NOMO-1 treated with DMSO at 0.1 percent for 48 hours (cell line): ENCODE measurements at regions not wholly inside any gene's neighbourhood (a gene's known extent, or its start where the extent isn't known, plus 50 kb on each side); places are given as distances from the start of the nearest gene placed in this dataset.

ENCODE experiments used
- DNase-seq: peaks from one replicate; lab custom pipeline; 2025; ENCODE audit not compliant: unreplicated experiment; lab: John Stamatoyannopoulos, UW

DNA sequence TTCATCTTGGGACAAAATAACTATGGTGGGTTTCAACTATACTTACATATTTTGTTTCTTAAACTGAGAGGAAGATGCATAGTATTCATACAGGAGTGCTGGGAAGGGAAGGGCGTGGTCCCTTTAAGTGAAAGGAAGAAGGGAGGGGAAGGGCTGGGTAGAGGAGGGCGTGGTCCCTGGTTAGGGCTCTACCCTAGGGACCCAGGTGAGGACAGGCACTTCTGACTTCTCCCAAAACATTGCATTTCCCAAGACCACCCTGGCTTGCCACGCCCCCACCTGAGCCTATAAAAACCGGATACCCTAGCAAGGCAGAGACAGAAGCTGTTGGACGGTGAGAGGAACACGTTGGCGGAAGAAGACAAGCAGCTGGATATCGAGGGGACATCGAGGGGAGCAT lies 157.6 kb upstream of the PLXNA4 start:
- no peak for DNase-seq

DNA sequence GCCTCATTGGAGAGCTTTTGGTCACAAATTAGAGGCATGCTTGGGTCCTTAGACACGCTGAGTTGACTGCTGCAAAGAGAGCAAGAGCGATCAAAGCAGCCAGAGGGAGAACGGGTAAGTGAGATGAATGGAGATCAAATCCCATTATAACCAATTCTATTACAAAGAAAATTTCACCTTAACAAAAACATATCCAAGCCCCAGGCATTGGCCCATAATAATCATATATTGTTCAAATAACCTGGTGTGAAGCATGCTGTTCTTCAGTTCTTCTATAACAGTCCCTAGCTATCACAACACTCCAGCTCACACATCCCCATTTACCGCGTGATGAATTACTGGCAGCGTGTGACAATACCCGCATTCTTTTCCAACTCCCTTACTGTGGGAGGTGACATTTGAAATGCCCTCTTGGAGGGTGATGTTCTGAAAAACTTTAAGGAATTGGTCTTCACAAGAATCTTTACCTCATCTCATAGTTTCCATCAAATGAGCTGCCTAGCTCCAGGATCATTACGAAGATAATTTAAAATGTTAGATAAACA lies 156.1 kb upstream of the PLXNA4 start:
- no peak for DNase-seq

DNA sequence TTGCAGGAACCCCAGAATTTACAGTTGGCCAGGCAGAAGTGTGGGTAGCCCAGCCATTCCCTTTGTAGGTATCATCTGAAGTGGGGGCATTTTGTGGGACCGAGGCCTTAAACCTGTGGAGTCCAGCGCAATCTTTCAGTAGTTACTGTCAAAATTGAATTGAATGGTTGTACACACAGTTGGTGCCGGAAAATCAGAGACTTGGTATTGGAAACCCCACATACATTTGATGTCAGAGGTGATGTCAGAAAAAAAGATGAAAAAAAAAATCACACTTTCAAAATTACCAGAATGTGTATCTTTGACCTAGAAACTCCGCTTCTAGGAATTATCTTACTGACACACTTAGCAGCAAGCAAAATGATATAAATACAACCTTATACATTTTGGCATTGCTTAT lies 153.8 kb upstream of the PLXNA4 start:
- no peak for DNase-seq

DNA sequence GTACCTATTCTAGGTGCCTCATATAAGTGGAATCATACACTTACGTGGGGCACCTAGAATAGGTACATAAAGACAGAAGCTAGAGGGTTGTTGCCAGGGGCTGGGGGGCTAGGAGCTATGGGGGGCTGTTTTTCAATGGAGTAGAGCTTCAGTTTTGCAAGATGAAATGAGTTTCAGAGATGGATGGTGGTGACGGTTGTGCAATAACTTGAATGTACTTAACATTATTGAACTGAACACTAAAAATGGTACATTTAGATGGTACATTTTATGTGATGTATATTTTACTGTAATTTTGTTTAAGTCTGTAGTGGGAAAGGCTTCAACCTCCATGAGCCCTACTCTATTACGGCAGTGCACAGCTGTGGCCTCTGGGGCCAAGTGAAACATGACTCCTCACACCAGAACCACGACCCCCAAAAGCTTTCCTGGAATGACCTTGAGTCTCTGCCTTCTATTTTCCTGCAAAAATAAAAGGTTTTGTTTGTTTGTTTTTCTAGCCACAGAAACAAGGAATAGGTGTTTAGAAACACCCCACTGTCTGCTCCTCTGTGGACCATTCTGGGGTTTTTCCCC lies 147.3 kb upstream of the PLXNA4 start:
- no peak for DNase-seq

DNA sequence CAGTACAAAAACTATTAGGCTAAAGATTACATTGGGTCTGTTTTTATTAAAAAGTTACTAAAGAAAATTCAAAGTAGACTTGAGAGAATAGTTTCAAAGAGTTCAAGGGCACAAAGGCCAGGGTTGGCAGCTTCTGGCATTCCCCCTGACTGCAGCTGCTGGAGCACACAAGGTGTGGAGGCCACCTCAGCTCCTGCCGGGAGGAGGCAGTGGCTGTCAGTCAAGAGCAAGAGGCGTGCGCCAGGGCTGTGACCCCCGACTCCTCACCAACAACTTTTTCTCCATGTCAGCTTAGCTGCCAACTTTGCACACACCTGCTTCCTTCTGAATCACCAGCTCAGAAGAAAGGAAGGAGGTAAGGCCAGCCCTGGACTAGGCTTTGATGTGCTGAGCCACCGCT lies 144.6 kb upstream of the PLXNA4 start:
- DNase-seq: no peak

DNA sequence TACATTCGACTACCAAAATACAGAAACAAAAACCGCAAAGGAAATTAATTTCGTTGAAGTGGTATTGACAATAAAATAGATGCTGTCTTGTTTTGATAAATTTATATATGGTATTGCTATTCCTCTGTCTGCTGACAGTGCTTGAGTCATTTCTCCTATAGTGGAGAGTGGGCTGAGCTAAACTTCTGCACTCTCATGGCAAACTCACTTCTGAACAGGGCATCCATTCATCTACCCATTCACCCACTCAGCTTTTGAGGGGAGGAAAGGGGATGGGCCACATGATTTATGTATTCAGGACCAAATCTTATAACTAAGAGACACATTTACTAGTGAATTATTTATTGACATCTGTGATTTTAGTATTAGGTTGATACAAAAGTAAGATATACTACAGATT lies 137.6 kb upstream of the PLXNA4 start:
- no peak for DNase-seq

DNA sequence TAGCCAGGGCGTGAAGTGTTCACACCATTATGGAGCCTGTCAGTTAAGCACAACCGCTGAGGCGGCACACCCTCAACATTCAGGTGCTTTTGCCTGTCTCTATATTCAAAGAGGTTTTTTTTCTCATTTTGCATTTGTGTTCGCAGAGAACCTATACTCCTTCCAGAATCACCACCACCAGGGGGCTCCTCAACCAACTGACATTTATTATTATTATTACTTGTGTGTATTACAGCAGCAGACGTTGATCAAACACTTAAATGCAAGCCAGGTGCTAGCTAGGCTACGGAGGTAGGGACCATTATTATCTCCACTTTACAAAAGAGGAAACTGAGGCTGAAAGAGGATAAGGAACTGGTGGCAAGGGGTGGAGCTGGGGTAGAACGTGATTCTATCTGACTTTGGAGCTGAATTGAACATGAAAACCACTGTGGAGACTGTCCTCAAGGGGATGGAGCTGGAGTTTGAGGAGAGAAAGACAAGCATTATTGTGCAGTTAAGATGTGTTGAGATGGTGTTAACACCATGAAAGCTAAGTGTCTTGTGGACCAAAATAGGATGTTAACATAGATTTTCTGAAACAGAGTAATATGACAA lies 133.8 kb upstream of the PLXNA4 start:
- no peak for DNase-seq

DNA sequence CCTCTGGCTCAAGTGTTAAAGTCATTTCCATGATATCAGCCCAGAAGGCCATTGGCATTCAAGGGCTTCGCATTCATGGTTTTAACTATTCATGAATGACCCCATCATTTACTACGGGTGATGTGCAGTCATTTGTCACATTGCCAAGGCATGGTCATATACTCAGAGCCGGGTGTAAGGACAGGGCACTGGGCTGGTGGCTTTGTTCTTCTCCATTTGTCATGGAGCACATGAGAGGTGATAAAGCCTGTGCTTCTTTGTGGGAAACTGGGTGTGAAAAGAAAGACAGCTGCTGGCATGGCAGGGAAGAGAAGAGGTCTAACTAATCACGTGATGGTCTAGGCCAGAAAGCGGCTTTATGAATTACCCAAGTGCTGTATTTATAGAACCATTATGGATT lies 132.2 kb upstream of the PLXNA4 start:
- DNase-seq: no peak

DNA sequence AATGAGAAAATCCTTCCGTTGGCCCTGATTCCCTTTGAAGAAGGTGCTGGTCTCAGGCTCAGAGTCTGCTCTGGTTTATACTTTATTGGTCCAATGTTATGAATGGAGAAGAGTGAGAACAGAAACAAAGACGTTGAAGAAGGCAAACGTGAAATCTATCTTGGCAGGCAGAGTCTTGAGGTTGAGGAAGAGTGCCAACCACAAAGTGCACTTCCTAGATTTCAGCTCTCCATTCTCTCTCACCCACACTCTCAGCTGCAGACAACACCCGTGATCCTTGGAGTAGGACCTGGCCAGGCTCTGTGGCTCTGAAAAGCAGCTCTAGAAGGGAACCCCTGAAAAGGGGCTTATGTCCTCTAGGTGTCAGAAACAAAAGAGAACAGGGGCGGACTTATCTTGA lies 128.9 kb upstream of the PLXNA4 start:
- DNase-seq: no peak

DNA sequence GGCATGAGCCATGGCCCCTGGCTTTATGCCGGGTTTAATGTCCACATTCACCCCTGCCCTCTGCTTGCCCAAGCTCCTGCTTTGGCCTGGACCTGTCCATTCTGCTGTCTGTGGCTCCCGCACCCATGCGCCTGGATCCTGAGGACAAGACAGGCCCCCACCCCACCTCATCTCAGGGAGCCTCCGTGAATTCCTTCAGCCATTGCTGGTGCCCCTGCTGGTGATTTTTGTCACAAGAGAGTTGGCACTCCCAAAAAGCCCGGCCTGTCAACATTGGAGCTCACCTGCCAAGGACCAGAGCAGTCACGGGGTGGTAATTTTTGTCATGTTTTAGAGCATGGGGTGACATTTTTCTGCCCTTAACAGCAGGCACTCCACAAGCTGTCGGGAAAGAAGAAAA lies 127.5 kb upstream of the PLXNA4 start:
- DNase-seq: no peak

DNA sequence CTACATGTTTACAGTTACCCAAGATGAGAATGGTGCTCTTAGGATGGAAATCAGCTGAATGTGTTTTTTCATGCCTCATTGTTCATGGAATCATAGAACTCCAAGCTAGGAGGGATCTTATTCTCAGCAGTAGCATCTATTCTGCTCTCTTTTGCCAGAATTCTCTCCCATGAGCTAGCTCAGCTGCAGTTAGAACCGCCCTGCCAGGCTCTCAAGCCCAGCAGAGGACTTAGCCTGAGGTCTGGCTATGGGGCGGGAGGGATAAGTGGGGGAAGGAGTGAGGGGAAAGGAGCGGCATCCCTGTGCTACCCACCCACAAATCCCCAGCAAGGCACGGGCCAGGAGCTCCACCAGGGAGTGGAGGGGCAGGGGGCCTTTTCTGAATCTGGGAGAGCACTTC lies 120.7 kb upstream of the PLXNA4 start:
- no peak for DNase-seq

DNA sequence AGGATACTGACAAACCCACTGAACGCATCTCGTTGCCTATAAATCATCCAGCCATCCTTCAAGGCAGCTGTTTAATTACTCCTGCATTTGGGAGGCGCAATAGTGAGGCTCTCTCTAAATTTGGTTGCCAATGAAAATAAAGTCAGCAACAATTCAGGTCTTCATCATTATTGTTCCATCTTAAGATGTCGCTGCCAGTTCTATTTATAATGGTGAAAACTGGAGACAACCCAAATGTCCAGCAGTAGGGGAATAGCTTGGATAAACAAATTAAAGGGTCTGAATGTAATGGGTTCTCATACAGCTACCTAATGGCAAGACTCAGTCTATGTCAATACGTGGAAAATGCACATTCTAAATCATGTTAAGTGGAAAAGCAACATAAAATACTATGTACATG lies 120.1 kb upstream of the PLXNA4 start:
- no peak for DNase-seq

DNA sequence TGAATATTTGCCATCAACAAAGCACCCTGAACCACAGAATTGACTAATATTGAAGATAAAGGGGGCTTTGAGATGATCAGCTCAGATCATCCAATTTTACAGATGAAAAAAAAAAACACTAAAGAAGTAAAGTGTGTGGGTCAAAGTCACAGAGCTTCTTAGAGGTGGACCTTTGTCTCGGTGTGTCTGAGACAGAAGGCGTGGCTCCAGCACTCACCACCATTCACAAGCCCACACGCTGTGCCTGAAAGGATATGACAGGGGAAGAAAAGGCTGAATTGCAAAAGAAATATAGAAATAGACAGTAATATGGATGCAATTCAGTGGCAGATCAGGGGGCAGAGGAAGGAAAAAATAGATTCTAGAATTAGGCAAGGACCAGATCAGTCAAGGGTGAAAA lies 114.9 kb upstream of the PLXNA4 start:
- no peak for DNase-seq

DNA sequence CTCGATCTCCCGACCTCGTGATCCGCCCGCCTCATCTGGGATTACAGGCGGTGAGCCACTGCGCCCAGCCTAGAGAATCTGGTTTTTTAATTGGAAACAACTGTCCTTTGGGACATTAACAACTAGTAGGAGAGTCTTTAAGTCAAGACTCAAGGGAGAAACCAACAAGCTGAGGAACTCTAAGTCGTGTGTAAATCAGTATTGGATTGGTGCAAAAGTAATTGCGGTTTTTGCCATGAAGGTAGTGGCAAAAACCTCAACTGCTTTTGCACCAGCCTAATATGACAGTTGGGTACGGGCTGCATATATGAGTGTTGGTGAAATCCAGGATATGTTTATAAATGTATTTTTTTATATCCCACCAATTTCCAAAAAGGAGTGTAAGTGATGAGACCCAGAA lies 113.9 kb upstream of the PLXNA4 start:
- no peak for DNase-seq

DNA sequence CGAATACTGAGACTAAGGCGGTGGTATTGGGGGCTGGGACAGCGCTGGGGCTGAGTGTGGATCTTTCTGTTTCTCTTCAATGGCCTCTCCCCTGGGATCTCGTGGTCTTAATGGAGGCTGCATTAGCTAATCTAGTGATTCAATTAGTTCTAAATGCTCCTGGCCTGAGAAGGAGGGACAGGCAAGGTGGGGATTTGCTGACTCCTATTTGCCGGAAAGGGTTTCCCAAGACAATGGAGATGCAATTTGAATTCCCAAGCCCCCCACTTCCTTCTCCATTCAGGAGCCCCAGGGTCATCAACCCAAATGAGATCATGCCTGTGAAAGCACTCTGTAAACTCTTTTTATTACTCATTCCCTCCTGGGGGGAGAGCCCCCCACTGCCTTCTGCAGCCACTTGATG lies 111.7 kb upstream of the PLXNA4 start:
- DNase-seq: no peak

DNA sequence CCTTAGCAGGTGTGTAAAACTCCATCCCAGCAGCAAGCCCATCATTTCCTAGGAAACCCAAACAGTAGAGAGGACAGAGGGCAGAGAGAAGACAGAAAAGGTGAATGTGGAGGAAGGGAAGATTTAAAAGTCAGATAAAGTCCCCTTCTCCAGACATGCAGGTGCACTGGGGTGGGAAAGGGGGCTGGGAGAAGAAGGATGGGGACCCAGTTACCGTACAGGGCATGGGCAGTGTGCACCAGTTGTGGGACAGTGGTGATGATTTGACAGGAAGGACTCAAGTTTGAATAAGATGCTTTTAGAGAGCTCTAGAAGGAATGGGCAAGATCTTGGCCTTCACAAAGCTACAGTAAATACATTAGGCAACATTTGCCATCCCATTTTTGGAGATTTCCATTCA lies 110.7 kb upstream of the PLXNA4 start:
- no peak for DNase-seq

DNA sequence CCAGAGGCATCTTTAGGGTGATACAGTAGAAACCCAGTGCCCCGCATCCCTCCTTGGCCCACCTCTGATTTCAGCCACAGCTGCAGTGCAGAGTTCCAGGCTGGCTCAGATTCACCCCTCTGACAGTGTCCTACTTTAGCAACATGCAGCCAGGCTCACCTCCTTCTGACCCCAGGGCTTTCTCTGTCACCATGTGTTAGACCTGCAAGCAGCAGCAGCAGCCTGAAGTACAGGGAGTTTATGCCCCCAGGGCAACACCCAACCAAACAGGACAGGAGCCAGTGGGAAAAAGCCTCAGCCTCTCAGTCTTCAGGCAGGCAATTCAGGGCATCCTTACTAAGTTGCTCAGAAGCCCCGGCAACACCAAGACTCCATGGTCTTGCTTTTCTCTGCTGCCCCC lies 109.0 kb upstream of the PLXNA4 start:
- DNase-seq: no peak

DNA sequence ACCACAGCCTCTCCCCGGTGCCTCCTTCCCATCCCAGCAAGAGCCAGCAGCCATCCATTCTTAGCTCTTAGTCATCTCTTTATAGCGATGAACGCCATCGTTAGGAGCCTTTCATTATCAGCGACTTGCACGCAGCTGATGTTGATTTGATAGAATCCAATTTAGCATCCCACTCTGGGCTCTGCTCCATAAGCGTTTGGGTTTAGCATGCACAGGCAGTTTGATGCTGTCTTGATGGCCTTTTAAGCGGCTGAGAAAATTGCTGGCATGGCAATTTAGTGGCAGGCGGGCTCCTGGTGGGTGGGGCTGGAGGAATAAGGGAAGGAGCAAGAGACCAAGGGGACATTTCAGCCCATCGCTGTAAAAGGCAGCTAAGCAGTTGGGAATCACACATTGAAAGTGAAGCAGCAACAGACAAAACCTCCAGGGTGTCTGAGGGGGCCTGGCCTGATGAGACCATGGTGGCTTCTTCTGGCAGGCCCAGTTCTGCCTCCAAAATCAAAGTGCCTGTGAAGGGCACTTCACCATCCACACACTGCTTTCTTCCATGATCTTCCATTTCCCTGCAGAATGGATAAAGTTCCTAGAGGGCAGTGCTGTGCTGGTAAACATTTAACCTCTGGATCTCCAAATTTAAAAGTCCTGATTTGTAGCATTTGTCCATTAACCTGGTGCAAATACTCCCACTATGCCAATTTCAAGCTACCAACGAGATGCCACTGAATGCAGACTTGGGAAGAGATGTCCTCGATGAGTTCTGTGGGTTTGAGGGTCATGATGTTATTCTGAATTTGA lies 107.8 kb upstream of the PLXNA4 start:
- DNase-seq: no peak

DNA sequence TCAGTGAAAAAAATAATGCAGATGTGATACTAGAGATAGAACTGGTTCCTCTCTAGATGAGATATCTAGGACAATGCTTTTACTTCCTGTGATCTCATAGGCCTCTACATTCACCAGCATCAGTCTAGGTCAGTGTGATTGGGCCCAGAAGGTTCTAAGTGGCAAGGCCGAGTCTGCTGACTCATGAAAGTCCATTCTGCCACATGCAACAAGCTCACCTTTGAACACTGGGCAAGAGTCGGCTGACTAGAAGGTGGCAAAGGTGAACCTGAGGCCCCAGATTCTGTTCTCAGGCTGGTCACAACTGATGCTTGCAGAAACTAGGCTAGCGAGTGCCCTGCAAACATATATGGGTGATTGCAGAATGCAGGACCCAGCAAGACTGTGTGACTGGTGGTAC lies 105.7 kb upstream of the PLXNA4 start:
- DNase-seq: no peak

DNA sequence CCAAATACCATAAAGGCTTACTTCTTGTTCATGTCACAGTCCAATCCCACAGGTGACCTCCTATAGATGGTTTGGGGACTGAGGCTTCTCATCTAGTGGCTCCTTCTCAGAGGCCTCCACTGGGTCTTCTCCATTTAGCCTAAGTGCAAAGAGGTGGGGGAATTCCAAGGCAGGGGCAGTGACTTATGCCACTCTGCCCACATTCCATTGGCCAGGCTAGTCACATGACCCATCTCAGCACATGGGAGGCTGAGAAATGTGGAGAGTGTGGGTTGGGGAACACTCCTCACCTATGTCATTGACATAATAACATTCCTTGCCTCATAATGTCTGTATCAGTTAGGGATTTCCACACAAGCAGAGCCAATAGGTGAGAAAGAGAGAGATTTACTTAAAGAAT lies 104.3 kb upstream of the PLXNA4 start:
- no peak for DNase-seq

DNA sequence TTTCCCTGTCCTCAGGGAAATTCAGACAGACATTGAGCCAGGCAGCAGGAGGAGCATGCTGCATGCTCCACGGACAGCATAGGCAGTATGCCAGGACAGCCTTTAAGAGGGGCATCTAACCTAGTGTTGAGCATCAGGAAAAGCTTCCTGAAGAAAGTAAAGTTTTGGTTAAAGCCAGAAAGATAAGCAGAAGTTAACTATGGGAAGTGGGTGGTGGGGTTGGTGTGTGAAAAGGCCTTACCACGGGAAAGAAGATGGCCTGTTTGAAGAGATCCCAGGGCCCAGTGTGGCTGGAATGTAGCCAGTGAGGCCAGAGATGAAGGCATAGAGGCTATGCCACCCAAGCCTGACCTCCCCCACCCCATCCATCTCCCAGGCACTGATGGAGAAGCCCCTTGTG lies 102.4 kb upstream of the PLXNA4 start:
- no peak for DNase-seq

DNA sequence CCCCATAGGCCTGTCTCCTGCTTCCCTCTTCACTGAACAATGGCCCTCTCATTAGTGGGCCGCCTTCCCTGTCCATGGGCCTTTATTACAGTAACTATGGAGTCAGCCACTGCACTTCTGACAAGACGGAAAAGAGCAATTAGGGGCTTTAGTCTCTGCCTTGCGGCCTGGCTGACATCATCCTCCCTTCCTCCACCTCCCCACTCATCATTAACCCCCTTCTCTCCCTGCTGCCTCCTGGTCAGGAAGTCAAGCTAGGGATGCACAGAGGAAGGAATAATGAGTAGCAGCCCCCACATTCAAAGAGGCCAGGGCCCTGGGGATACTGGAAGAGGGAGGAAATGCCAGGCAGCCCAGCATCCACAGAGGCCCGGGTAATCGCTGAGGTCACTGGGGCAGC lies 101.6 kb upstream of the PLXNA4 start:
- no peak for DNase-seq
